IgD-negative memory B cell (primary cell): ENCODE measurements at regions not wholly inside any gene's neighbourhood (a gene's known extent, or its start where the extent isn't known, plus 50 kb on each side); places are given as distances from the start of the nearest gene placed in this dataset.

ENCODE experiments used
- H3K27ac Mint-ChIP-seq, 3 donors: one replicate each; pipeline ENCODE4 v1.8.0; 2020 to 2022; ENCODE audit warnings: mild to moderate bottlenecking in 3 of 3, mixed read lengths in 3 of 3, moderate library complexity in 1 of 3
- H3K27me3 Mint-ChIP-seq: one replicate; pipeline ENCODE4 v1.8.0; 2021; ENCODE audit warnings: mixed read lengths
- H3K36me3 Mint-ChIP-seq: one replicate; pipeline ENCODE4 v1.8.0; 2020; ENCODE audit warnings: mild to moderate bottlenecking, mixed read lengths
- H3K4me1 Mint-ChIP-seq, 3 donors: one replicate each; pipeline ENCODE4 v1.8.0; 2020 to 2022; ENCODE audit warnings: mixed read lengths in 3 of 3, mild to moderate bottlenecking in 1 of 3
- H3K4me3 Mint-ChIP-seq, 4 donors: one replicate each; pipeline ENCODE4 v1.8.0; 2020 to 2022; ENCODE audit warnings: mild to moderate bottlenecking in 4 of 4, mixed read lengths in 4 of 4, moderate library complexity in 3 of 4
- H3K9me3 Mint-ChIP-seq, 3 donors: one replicate each; pipeline ENCODE4 v1.8.0; 2020 to 2021; ENCODE audit warnings: mixed read lengths in 3 of 3, mild to moderate bottlenecking in 1 of 3

DNA sequence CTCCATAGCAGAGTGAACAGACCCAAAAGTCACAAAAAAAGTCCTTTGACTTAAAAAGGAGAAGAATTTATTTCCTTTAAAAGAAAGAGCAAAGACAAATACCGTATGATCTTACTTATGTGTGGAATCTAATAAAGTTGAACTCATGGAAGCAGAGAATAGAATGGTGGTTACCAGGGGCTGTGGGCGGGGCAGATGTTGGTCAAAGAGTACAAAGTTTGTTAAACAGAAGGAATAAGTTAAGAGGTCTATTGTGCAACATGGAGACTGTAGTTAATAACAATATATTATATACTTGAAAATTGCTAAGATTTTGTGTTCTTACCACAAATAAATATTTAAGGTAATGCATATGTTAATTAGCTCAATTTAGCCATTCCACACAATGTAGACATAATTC is 173.3 kb upstream of the S100G start:
- Mint-ChIP-seq H3K4me1 (no peaks in the 10 kb centered on the region), H3K27ac (no peak overlapping the region), H3K4me3 (no peak overlapping the region), H3K9me3 (no peaks in the 10 kb centered on the region), H3K27me3 (no peaks in the 10 kb centered on the region), H3K36me3 (no peaks in the 10 kb centered on the region)

DNA sequence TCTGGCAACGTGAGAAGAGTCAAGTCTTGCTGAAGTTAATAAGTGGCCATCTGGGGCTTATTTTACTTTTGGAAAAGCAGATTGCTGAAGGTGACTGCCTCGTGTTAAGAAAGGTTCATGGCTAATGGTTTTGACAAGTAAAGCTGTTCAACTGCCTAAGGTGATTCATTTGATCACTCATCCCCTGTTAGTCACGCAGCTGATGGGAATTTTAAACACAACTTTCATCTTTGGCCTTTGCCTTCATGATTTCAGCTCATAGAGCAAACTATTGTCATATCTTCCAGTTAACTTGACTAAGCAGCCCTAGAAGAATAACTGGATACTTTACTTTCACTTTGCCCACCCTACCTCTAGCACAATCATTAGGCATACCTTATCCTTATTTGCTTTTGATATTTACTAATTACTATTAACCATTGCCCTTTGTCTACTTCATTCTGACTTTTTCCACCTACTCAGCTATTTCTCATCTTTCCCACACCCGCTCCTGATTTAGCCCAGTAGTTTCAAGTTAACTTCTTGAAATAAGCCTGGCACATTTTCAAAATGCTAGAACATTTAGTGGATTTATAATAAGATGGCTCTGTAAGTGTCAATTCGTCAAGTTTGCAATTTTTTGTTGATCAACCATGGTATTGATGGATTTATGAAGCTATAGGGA is 170.6 kb upstream of the S100G start:
- Mint-ChIP-seq H3K27me3 (peaks cover 3% of the 10 kb centered on the region), H3K4me1 (no peaks in the 10 kb centered on the region), H3K36me3 (no peaks in the 10 kb centered on the region), H3K27ac (no peak overlapping the region), H3K9me3 (no peaks in the 10 kb centered on the region), H3K4me3 (no peak overlapping the region)

DNA sequence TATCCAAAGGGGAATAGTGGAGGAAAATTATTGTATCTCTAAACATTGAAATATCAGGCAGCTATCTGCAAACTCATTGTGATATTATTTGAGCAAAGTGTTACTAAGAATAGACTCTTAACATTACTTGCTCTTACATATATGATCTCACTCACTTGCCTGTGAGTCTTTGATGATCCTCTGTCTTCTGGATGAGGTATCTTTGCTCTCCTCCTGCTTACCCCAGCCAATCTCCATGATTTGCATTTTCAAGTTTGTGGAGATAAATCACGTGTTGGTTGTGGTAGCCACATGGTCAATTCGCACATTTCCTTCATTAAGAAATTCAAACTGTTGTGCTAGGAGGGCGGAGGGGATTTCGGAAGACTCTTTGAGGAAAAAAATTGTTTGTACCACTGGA is 169.9 kb upstream of the S100G start:
- Mint-ChIP-seq H3K36me3 (no peaks in the 10 kb centered on the region), H3K27me3 (peaks cover 3% of the 10 kb centered on the region), H3K9me3 (no peaks in the 10 kb centered on the region), H3K27ac (no peak overlapping the region), H3K4me1 (no peaks in the 10 kb centered on the region), H3K4me3 (no peak overlapping the region)

DNA sequence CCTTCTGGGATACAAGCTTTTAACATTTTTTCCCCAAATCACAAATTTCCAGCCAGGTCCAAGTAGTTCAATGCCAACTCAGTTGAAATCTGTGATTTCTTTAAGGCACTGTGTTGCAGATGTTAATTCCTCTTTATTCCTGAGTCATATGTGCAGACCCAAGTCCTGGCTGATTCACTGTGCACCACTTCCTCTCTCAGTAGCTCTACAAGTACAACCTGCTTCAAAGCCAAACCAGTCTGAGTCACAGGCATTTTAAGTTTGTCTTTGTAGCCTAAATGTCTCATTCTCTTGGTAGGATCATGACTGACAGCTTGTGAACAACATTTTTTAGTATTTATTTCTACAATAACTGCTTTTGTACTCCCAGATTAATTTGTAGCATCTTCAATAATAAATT is 165.6 kb upstream of the S100G start:
- Mint-ChIP-seq H3K27me3 (peaks cover 6% of the 10 kb centered on the region), H3K36me3 (no peaks in the 10 kb centered on the region), H3K9me3 (no peaks in the 10 kb centered on the region), H3K4me1 (no peaks in the 10 kb centered on the region), H3K27ac (no peak overlapping the region), H3K4me3 (no peak overlapping the region)

DNA sequence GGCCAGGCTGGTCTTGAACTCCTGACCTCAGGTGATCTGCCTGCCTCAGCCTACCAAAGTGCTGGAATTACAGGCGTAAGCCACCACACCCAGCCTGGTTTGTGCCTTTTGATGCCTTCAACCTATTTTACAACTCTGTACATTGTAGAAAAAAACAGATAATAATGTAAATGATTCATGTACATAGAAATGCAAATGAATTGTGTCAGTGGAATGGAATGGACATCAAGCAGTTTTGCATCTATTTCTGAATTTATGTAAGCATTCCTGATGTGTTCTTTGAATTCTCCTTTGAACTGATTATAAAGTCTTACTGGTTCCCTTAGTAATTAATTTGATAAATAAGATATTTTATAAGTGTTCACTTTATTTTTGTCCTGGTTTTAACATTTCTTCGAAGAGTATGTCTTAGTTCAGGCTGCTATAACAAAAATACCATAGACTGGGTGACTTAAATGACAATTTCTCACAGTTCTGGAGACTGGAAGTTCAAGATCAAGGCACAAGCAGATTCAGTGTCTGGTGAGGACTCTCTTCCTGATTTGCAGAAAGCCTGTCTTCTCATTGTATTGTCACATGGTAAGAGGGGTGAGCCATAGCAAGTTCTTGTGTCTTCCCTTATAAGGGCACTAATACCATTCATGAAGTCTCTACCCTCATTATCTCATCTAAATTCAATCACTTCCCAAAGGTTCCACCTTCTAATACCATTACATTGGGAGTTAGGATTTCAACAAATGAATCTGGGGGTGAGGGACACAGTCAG is 162.2 kb upstream of the S100G start:
- Mint-ChIP-seq H3K27me3 (peaks cover 8% of the 10 kb centered on the region), H3K36me3 (no peaks in the 10 kb centered on the region), H3K9me3 (peaks cover 0 to 2% (median 0%) of the 10 kb centered on the region in 3 donors), H3K27ac (no peak overlapping the region), H3K4me1 (no peaks in the 10 kb centered on the region), H3K4me3 (no peak overlapping the region)

DNA sequence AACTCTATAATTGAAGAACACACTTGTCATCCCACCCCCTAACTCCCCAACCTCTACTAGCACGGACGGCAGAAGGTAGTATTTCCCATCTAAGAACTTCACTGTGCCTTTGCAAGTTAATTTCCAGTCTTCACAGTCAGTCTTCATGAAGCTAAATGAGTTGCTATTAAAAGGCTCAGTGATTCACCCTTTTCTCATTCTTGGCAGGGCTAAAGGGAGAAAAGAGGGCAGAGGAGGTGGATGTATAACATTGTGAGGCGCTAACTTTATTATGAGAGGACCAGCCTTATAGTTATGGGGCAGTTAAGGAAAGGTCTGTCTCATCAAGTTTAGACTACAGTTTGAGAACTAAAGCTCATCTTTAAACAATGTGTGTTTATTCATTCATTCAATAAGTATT is 161.0 kb upstream of the S100G start:
- Mint-ChIP-seq H3K36me3 (no peaks in the 10 kb centered on the region), H3K4me1 (peaks cover 0 to 1% (median 0%) of the 10 kb centered on the region in 3 donors), H3K27ac (no peak overlapping the region), H3K27me3 (peaks cover 8% of the 10 kb centered on the region), H3K4me3 (no peak overlapping the region), H3K9me3 (peaks cover 0 to 2% (median 0%) of the 10 kb centered on the region in 3 donors)

DNA sequence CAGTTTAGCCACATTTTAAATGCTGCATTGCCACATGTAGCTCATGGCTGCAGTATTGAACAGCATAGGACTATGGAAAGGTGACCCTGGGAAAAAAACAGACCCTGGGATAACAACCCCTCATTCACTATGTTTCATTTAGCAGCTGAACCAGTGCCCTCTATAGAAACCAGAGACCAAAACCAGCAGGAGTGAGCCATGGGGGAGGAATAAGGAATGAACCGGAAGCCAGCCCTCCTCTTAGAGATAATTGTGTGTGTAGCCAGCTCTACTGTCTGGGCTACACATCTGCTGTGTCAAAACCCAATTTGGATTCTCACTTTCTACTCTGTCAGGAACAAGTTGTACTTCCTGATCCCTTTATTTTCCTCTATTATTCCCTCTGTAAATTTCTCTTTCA is 158.5 kb upstream of the S100G start:
- H3K4me1 Mint-ChIP-seq, result peaks cover 0 to 1% (median 0%) of the 10 kb centered on the region in 3 donors
- H3K36me3 Mint-ChIP-seq, result no peaks in the 10 kb centered on the region
- no peak overlapping the region for H3K27ac Mint-ChIP-seq
- no peak overlapping the region for H3K4me3 Mint-ChIP-seq
- peaks cover 0 to 2% (median 0%) of the 10 kb centered on the region in 3 donors for H3K9me3 Mint-ChIP-seq
- H3K27me3 Mint-ChIP-seq, result peaks cover 12% of the 10 kb centered on the region

DNA sequence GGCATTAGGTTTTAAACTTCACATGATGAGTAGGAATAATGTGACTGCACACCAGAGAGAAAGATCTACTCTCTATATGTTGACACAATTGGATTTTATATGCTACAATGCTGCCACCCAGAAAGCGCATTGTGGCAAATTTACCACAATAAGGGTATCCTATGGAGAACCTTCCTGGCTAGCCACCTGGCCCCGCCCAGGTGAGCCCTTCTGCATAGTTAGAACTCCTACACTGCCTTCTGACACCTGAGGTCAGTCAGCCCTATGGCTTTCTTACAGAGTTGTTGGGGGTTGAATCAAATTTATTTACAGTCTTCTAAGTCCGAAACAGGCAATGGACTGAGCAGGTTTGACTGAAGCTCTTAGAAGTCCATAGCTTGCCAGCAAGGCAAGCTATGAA is 153.8 kb upstream of the S100G start:
- H3K4me3 Mint-ChIP-seq, result no peak overlapping the region
- peaks cover 0 to 1% (median 0%) of the 10 kb centered on the region in 3 donors for H3K4me1 Mint-ChIP-seq
- no peak overlapping the region for H3K27ac Mint-ChIP-seq
- peaks cover 8% of the 10 kb centered on the region for H3K27me3 Mint-ChIP-seq
- H3K9me3 Mint-ChIP-seq, result peaks cover 0 to 4% (median 0%) of the 10 kb centered on the region in 3 donors
- no peaks in the 10 kb centered on the region for H3K36me3 Mint-ChIP-seq

DNA sequence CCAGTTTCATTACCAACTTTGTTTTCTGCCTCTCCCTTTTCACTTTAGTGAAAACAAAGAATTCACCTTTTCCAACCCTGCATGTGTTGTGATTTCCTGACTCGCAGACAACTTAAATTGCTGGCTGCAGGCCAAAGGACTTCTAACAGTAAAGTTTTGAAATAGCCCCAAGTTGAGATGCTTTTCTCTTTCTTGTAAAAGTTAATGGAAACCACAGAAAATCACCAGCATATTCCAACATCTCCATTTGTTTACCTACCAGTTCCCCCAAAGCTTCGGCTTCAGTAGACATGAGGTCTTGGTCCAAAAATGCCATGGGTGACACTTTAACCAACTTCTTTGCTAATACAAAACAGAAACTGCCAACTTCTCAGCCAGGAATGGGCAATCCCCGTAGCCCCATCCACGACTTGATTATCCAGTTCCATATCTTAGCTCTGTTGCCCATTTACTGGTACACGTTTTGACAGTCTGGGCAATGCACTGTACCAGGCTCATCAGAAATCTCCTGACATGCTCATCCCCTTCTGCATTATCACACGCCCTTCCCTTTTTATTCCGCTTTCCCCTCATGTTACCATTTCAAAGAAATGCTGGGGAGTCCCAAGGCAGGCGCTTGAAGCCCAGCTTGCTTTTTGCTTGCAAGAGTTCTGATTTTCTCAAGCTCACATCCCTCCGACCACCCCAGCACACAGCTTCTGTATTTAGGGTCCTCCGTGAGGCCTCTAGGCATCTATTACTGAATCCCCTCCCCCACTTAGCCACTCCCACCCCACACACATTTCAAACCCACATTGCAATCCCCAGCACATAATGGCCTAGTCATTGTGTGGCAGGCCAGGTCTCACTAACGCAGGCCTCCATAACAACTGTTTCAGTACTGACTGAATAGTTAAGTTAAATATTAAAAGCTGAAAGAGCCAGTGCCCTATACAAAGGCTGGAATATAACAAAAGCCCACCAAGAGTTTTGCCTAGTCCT is 137.9 kb upstream of the S100G start:
- Mint-ChIP-seq H3K27me3 (no peaks in the 10 kb centered on the region), H3K9me3 (no peaks in the 10 kb centered on the region), H3K27ac (no peak overlapping the region), H3K4me1 (no peaks in the 10 kb centered on the region), H3K36me3 (peaks cover 1% of the 10 kb centered on the region), H3K4me3 (no peak overlapping the region)

DNA sequence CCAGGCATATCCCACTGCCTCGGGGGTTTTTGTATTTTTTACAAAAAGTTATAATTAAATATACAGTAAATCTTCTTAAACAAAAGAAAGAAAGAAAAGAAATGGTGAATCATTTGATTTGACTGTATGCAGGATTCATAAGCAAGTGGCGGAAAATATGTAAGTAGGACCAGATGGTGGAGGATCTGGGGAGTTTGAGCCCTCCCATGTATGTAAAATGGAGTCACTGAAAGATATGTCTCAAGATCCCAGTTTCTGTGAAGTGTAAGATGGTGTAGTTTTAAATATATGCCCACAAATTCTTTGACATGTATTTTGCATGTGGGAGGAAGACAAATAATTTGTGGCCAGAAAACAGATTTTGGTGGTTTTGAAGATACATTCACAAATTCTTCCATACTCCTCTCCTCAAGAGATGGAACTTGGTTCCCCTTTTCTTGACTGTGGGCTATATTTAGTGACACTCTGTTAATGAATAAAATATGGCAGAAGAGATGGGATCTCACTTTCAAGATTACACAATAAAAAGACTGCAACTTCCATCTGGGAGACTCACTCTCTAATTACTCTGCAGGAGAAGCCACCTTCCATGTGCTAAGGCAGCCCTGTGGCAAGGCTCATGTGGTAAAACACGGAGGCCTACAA is 133.6 kb upstream of the S100G start:
- no peak overlapping the region for H3K27ac Mint-ChIP-seq
- H3K9me3 Mint-ChIP-seq, result peaks cover 0 to 5% (median 4%) of the 10 kb centered on the region in 3 donors
- H3K27me3 Mint-ChIP-seq, result no peaks in the 10 kb centered on the region
- H3K4me3 Mint-ChIP-seq, result no peak overlapping the region
- no peaks in the 10 kb centered on the region for H3K36me3 Mint-ChIP-seq
- no peaks in the 10 kb centered on the region for H3K4me1 Mint-ChIP-seq

DNA sequence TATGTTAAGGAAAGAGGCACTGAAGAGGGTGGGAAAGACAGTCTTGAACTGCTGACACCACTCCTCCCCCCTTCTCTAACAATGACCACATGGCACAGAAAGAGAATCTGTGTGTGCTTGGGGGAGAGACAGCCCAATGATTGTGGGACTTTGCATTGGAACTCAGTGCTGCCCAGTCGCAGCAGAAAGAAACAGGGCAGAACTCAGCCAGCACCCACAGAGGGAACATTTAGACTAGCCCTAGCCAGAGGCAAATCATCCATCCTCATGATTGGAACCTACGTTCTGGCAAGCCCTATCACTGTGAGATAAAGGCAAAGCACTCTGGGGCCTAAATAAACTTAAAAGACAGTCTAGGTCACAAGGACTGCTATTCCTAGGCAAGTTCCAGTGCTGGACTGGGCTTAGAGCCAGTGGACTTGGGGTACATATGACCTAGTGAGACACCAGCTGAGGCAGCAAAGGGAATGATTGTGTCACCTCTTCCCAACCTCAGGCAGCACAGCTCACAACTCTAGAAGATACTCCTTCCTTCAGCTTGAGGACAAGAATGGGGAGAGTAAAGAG is 132.8 kb upstream of the S100G start:
- H3K27me3 Mint-ChIP-seq, result no peaks in the 10 kb centered on the region
- H3K36me3 Mint-ChIP-seq, result no peaks in the 10 kb centered on the region
- no peaks in the 10 kb centered on the region for H3K4me1 Mint-ChIP-seq
- H3K9me3 Mint-ChIP-seq, result peaks cover 0 to 5% (median 4%) of the 10 kb centered on the region in 3 donors
- no peak overlapping the region for H3K4me3 Mint-ChIP-seq
- no peak overlapping the region for H3K27ac Mint-ChIP-seq

DNA sequence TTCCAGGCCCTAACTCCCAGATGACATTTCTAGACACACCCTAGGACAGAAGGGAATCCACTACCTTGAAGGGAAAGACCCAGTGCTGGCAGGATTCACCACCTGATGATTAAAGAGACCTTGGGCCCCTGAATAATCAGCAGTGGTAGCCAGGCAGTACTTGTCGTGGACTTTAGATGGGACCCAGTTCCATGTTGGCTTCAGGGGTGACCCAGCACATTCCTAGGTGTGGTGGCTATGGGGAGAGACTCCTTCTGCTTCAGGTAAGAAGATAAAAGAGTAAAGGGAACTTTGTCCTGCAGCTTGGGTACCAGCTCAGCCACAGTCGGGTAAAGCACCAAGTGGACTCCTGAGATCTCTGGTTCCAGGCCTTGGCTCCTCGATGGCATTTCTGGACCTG is 131.8 kb upstream of the S100G start:
- no peak overlapping the region for H3K4me3 Mint-ChIP-seq
- H3K27me3 Mint-ChIP-seq, result no peaks in the 10 kb centered on the region
- no peaks in the 10 kb centered on the region for H3K36me3 Mint-ChIP-seq
- no peaks in the 10 kb centered on the region for H3K4me1 Mint-ChIP-seq
- no peak overlapping the region for H3K27ac Mint-ChIP-seq
- H3K9me3 Mint-ChIP-seq, result peaks cover 0 to 5% (median 4%) of the 10 kb centered on the region in 3 donors

DNA sequence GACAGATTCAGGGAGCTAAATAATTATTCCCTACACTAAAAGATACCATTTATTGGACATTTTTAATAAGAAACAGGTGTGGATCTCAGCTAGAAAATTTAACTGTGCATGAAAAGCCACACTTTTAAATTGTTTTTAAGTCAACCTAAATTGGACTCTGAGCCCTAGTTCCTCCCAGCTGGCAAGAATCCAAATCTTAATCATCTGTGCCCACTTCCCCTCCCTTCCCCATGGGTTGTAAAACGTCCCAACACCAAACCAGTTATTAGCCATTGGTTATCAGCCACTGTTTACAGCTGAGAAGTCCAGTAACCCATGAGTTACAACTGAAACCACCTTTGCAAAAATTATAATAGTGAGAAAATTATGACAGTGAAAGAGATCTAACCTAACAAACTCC is 125.6 kb upstream of the S100G start:
- H3K4me1 Mint-ChIP-seq, result peaks cover 0 to 4% (median 0%) of the 10 kb centered on the region in 3 donors
- H3K27ac Mint-ChIP-seq, result no peak overlapping the region
- H3K36me3 Mint-ChIP-seq, result peaks cover 3% of the 10 kb centered on the region
- H3K4me3 Mint-ChIP-seq, result no peak overlapping the region
- H3K9me3 Mint-ChIP-seq, result peaks cover 8 to 13% (median 9%) of the 10 kb centered on the region in 3 donors
- H3K27me3 Mint-ChIP-seq, result no peaks in the 10 kb centered on the region

DNA sequence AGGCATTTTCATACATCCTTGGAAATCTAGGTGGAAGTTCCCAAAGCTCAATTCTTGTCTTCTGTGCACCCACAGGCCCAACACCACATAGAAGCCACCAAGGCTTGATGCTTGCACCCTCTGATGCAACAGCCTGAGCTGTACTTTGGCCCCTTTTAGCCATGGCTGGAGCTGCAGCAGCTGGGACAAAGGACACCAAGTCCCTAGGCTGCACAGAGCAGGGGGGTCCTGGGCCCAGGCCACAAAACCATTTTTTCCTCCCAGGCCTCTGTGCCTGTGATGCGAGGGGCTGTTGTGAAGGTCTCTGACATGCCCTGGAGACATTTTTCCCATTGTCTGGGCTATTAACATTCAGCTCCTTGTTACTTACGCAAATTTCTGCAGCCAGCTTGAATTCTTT is 124.0 kb upstream of the S100G start:
- H3K4me3 Mint-ChIP-seq, result no peak overlapping the region
- no peaks in the 10 kb centered on the region for H3K27me3 Mint-ChIP-seq
- peaks cover 8 to 9% (median 8%) of the 10 kb centered on the region in 3 donors for H3K9me3 Mint-ChIP-seq
- H3K36me3 Mint-ChIP-seq, result peaks cover 3% of the 10 kb centered on the region
- H3K27ac Mint-ChIP-seq, result no peak overlapping the region
- H3K4me1 Mint-ChIP-seq, result peaks cover 0 to 4% (median 0%) of the 10 kb centered on the region in 3 donors
